ENCODE measurements at regions not wholly inside any gene's neighbourhood (a gene's known extent, or its start where the extent isn't known, plus 50 kb on each side); places are given as distances from the start of the nearest gene placed in this dataset.

DNA sequence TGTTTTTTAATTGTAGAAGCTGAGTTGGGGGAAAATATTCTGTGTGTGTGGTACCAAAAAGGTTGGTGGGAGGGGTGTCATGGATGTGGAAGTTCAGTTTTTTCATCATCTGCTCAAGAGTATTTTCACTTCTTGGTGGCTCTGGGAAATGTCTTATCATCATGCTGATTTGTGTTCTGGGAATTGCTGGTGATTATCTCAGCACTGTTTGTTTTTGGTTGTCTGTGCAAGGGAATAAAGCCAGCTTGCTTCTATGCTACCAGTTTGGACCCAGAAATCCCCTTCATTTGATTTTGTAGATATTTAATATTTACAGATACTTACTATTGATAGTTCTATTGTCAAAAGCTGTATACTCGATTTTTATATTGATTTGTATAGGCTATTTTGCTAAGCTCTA is 2289.7 kb downstream of the MAT2B start:
- Mint-ChIP-seq H3K9me3 (peaks cover 23% of the 10 kb centered on the region), H3K36me3 (no peaks in the 10 kb centered on the region), H3K4me1 (no peaks in the 10 kb centered on the region), H3K27ac (no peak overlapping the region), H3K4me3 (no peak overlapping the region)
- ATAC-seq (no peak), DNase-seq (ENCODE audit: low spot score in 2 of 2) (no peak)

DNA sequence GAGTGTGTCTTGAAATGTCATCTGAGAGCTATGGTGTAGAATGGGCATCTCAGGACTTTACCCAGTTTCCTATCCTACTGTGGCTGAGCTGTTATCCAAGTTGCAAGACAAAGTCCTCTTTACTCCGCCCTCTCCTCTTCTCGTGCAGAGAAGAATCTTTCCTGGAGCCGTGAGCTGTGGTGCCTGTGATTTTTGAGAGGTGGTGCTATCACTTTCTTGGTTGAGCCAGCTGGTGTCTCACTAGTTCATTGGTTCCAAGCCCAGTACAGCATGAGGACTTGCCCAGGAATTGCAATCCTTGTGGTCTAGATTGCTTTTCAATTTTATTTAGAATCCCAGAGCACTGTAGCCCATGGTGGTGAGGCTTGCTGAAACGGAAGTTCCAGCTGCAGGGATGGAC is 2300.3 kb downstream of the MAT2B start:
- H3K4me3 Mint-ChIP-seq, result no peak overlapping the region
- H3K4me1 Mint-ChIP-seq, result no peaks in the 10 kb centered on the region
- DNase-seq (ENCODE audit: low spot score in 2 of 2), result no peak
- H3K27ac Mint-ChIP-seq, result no peak overlapping the region
- H3K36me3 Mint-ChIP-seq, result no peaks in the 10 kb centered on the region
- no peak for ATAC-seq
- H3K9me3 Mint-ChIP-seq, result peaks cover 19% of the 10 kb centered on the region

DNA sequence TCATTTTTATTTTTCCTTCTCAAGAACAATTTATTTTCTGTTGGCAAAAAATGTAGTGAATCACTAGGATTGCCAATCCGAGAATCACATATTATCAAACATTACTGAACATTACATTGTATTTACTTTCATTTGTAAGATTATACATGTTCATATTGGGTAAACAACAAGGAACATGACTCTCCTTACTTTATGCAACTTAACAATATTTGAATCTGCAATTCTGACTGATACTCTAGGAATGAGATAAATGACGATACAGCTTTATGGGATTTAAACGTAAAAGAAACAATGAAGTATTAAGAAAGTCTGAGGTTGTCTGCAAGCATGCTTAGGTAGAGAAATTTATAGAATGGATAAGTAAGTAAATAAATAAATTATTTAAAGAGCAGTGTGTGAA is 2302.9 kb downstream of the MAT2B start:
- Mint-ChIP-seq H3K36me3 (no peaks in the 10 kb centered on the region), H3K4me1 (no peaks in the 10 kb centered on the region), H3K4me3 (no peak overlapping the region), H3K9me3 (peaks cover 9% of the 10 kb centered on the region), H3K27ac (no peak overlapping the region)
- DNase-seq (ENCODE audit: low spot score in 2 of 2), result no peak
- ATAC-seq, result no peak

DNA sequence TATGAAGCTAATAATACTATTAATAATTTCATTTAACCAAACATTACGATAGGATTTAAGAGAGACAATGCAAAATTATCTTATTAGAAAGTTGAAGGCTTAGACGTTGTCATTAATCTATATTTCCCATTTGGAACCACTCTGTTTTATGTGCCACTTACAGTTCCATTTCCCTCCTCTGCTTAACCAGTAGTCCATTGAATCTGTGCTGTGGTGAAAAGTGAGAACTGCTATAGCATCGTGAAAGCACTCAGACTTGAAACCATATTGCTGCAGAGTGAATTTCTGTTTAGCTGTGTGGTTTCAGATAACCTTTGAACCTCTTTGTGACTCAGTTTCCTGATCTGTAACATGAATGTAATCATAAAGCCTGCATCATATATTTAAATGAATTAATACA is 2304.5 kb downstream of the MAT2B start:
- ATAC-seq (no peak), DNase-seq (ENCODE audit: low spot score in 2 of 2) (no peak)
- H3K27ac Mint-ChIP-seq, result no peak overlapping the region
- H3K9me3 Mint-ChIP-seq, result peaks cover 6% of the 10 kb centered on the region
- no peak overlapping the region for H3K4me3 Mint-ChIP-seq
- H3K4me1 Mint-ChIP-seq, result no peaks in the 10 kb centered on the region
- H3K36me3 Mint-ChIP-seq, result no peaks in the 10 kb centered on the region

DNA sequence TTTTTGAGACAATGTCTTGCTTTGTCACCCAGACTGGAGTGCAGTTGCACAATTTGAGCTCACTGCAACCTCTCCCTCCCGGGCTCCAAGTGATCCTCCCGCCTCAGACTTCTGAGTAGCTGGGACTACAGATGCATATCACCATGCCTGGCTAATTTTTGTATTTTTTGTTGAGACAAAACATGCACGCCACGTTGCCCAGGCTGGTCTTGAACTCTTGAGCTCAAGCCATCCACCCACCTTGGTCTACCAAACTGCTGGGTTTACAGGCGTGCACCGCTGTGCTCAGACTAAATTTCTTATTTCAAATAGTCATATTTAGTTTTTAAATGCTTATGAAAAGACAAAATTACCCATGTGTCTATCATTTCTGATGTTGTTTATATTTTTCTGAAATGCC is 2324.1 kb downstream of the MAT2B start:
- DNase-seq (ENCODE audit: low spot score in 2 of 2), result no peak
- Mint-ChIP-seq H3K27ac (no peak overlapping the region), H3K4me3 (no peak overlapping the region), H3K36me3 (no peaks in the 10 kb centered on the region), H3K9me3 (peaks cover 23% of the 10 kb centered on the region), H3K4me1 (no peaks in the 10 kb centered on the region)
- no peak for ATAC-seq

DNA sequence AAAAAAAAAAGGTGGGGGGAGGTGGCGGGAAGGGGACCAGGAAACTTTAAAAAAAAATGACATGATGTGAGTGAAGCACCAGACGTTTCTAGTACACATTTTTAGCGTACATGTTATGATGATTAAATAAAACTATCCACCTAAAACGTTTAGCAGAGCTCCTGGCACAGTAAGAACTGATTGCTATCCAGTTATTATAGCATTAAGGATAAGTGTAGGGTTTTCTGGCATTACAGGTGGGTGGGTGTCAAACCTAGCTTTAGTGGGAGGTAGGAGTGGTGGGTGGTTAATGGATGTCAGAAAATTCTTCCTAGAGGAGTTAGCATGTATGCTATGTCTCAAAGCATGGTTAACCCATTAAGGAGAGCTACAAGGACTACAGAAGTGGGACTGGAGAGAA is 2329.5 kb downstream of the MAT2B start:
- Mint-ChIP-seq H3K4me3 (no peak overlapping the region), H3K36me3 (no peaks in the 10 kb centered on the region), H3K27ac (no peak overlapping the region), H3K9me3 (peaks cover 25% of the 10 kb centered on the region), H3K4me1 (no peaks in the 10 kb centered on the region)
- DNase-seq (ENCODE audit: low spot score in 2 of 2) (no peak), ATAC-seq (no peak)

DNA sequence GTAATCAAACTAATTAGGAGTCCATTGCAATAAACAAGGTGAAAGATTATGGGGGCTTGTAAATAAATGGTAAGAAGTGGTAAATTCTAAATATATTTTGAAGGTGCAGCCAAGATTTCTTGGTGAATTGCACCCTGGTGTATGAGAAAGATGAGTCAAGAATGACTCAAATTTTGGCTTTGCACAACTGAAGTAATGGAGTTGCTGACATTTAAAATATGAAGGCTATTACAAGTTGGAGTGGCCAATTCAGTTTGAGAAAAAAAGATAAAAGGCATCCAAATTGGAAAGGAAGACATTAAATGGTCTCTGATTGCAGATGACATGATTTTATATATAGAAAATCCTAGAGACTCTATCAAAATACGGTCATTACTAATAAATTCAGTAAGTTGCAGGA is 2330.6 kb downstream of the MAT2B start:
- H3K4me1 Mint-ChIP-seq, result no peaks in the 10 kb centered on the region
- ATAC-seq (no peak), DNase-seq (ENCODE audit: low spot score in 2 of 2) (no peak)
- H3K4me3 Mint-ChIP-seq, result no peak overlapping the region
- H3K9me3 Mint-ChIP-seq, result peaks cover 20% of the 10 kb centered on the region
- no peak overlapping the region for H3K27ac Mint-ChIP-seq
- no peaks in the 10 kb centered on the region for H3K36me3 Mint-ChIP-seq

DNA sequence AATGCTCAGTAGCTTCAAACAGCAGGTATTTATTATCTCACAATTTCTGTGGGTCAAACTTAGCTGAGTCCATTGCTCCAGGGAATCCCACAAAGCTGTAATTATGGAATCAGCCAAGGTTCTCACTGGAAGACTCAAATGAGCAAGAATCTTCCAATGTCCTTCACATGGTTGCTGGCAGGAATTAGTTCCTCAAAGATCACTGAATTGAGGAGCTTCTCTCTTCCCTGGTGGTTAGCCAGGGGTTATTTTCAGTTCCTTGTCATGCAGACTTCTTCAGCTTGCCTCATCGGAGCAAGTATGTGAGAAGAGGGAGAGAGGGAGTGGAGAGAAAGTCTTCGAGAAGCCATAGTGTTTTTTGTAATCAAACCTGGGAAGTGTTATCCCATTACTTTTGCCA is 2331.9 kb downstream of the MAT2B start:
- H3K4me1 Mint-ChIP-seq, result no peaks in the 10 kb centered on the region
- no peak for ATAC-seq

DNA sequence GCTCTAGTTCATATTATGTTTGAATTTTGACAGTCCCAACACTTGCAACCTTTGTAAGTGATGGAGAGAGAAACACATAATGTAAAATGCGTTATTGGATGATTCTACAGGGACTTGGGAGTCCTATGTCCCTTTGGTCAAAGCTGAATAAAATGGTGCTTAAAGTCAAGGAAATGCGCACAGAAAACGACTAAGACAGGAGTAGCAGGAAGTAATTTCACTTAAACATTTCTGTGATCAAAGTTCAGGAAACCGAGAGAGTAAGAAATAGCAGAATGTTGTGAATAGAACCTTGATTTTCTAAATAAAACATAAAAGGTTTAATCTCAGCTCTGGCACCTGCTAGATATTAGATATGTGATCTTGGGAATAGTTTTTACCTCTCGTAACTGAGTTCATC is 2339.2 kb downstream of the MAT2B start:
- H3K9me3 Mint-ChIP-seq, result peaks cover 20% of the 10 kb centered on the region
- ATAC-seq (no peak), DNase-seq (ENCODE audit: low spot score in 2 of 2) (no peak)
- no peaks in the 10 kb centered on the region for H3K36me3 Mint-ChIP-seq
- no peak overlapping the region for H3K27ac Mint-ChIP-seq
- no peak overlapping the region for H3K4me3 Mint-ChIP-seq
- H3K4me1 Mint-ChIP-seq, result no peaks in the 10 kb centered on the region

More for the DNA sequence above, 2331.9 kb downstream of the MAT2B start:
- Mint-ChIP-seq H3K36me3 (no peaks in the 10 kb centered on the region), H3K9me3 (peaks cover 15% of the 10 kb centered on the region), H3K27ac (no peak overlapping the region), H3K4me3 (no peak overlapping the region)
- DNase-seq (ENCODE audit: low spot score in 2 of 2), result no peak

DNA sequence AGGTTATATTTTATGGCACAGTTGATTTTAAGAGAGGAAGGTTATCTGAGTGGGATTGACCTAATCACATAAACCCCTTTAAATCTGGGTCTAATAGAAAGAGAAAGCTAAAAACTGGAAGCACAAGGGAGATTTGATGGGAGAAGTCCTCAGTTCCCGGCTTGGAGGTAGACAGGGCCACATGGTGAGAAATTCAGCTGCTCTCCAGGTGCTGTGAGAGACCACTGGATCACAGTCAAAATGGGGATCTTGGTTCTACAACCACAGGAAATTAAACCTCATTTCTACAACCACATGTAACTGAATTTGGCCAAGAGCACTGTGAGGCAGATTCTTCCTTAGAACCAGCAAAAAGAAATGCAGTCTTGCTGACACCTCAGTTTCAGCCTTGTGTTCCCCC is 2352.7 kb downstream of the MAT2B start:
- DNase-seq (ENCODE audit: low spot score in 2 of 2), result no peak
- Mint-ChIP-seq H3K27ac (no peak overlapping the region), H3K9me3 (peaks cover 16% of the 10 kb centered on the region), H3K4me3 (no peak overlapping the region), H3K4me1 (no peaks in the 10 kb centered on the region), H3K36me3 (no peaks in the 10 kb centered on the region)
- ATAC-seq, result no peak

DNA sequence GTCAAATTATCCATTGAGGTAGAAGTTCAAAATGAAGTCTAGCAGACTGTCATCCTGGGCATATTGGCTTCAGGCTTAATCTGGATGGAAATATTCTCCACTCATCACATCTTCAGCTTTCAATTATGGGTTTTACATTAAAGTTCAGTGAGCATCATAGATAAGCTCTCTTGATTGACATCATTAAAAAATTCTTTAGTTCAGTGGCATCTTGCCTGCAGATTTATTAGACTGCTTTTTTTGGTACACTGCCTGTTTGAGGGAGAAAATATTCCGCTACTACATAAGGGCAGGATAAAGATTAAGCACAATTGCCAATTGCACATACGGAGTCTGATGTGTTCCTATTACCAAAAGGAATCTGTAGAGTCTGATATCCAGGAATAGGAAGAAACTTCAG is 2353.8 kb downstream of the MAT2B start:
- Mint-ChIP-seq H3K9me3 (peaks cover 14% of the 10 kb centered on the region), H3K4me1 (no peaks in the 10 kb centered on the region), H3K4me3 (no peak overlapping the region), H3K27ac (no peak overlapping the region), H3K36me3 (no peaks in the 10 kb centered on the region)
- no peak for ATAC-seq
- no peak for DNase-seq (ENCODE audit: low spot score in 2 of 2)

DNA sequence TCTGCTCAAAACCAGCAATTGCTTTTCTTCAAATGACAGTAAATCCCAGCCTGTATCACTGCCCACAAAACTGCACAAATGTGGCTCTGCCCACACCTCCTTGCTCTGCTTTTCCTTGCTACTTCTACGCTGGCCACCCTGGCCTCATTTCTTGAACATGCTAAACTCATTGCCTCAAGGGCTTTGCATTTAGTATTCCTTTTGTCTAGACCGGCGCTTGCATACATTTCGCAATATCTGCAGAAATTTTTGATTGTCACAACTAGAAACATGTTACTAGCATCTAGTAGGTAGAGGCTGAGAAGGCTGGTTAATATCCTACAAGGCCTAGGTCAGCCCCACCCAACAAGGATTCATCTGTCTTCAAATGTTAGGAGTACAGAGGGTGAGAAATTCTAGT is 2357.8 kb downstream of the MAT2B start:
- ATAC-seq, result no peak
- Mint-ChIP-seq H3K9me3 (peaks cover 8% of the 10 kb centered on the region), H3K36me3 (no peaks in the 10 kb centered on the region), H3K27ac (no peak overlapping the region), H3K4me1 (no peaks in the 10 kb centered on the region), H3K4me3 (no peak overlapping the region)
- DNase-seq (ENCODE audit: low spot score in 2 of 2), result no peak

DNA sequence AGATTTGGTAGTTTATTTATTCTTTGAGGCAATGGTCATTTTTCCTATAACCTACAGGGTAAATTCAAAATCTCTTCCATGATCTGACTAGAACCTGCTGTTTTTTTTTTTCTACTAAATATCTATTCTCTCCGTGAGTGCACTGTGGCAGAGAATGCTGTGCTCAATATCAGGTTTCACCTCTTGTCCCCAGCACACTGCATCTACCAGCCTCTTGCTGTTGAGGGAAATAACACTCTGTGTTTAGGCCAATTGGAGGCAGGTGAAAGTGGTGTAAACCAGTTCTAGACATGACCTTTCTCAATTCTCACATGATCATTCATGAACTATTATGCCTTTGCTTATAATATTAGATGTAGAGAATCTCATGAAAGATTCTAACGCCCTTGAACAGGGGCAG is 2365.9 kb downstream of the MAT2B start:
- Mint-ChIP-seq H3K9me3 (peaks cover 12% of the 10 kb centered on the region), H3K36me3 (no peaks in the 10 kb centered on the region), H3K27ac (no peak overlapping the region), H3K4me3 (no peak overlapping the region), H3K4me1 (no peaks in the 10 kb centered on the region)
- DNase-seq (ENCODE audit: low spot score in 2 of 2) (no peak), ATAC-seq (no peak)

DNA sequence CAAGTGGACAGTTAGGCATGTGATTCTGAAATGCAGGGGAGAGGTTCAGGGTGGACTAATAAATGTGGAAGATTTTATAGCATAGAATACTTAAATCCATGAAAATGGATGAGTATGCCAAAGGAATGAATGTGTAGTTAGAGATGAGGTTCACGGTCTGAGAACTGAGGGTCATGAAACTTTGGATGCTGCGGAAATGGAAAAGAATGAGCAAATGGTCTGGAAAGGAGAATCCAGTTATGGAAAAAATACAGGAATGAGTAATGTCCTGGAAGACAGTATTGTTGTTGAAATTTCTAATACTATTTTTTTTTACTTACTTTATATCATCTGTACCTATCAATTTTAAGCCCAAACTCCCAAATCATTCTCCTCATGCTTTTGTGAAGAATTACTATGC is 2369.4 kb downstream of the MAT2B start:
- no peaks in the 10 kb centered on the region for H3K36me3 Mint-ChIP-seq
- DNase-seq (ENCODE audit: low spot score in 2 of 2), result no peak
- no peak overlapping the region for H3K27ac Mint-ChIP-seq
- no peaks in the 10 kb centered on the region for H3K4me1 Mint-ChIP-seq
- ATAC-seq, result no peak
- no peak overlapping the region for H3K4me3 Mint-ChIP-seq
- H3K9me3 Mint-ChIP-seq, result peaks cover 23% of the 10 kb centered on the region

DNA sequence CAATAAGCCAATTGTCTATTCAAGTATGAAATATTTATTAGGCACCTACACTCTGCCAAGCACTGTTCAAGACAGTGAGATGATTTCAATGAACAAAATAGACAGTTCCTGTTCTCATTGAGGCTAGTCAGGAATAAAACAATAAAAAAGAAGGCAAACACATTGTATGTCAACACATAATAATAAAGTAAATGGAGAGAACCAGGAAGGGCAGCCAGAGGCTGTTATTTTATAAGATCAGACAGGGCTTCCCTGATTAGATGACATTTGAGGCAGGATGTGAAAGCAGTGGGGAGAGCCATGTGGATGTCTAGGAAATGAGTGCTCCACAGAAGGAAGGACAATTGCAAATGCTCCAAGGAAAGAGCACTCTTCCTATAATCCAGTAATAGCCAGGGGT is 2371.1 kb downstream of the MAT2B start:
- ATAC-seq (no peak), DNase-seq (ENCODE audit: low spot score in 2 of 2) (no peak)
- Mint-ChIP-seq H3K4me3 (no peak overlapping the region), H3K27ac (no peak overlapping the region), H3K4me1 (no peaks in the 10 kb centered on the region), H3K36me3 (no peaks in the 10 kb centered on the region), H3K9me3 (peaks cover 20% of the 10 kb centered on the region)

DNA sequence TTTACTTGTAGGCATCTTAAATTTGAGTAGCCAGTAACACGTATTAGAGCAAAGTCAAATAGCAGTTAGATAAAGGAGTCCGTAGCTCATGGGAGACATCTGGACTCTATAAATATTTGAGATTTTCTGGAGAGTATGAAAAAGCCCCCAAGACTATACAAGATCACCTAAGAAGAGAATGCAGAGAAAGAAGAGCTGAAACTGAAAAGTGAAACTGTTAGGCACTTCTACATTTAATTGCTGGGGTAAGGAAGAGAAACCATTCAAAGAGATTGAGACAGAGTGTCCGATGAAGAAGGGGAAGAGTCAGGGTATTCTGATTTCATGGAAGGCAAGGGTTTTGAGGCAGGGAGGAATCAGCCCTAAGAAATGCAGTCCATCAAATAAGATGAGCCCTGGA is 2372.1 kb downstream of the MAT2B start:
- DNase-seq (ENCODE audit: low spot score in 2 of 2), result no peak
- Mint-ChIP-seq H3K9me3 (peaks cover 23% of the 10 kb centered on the region), H3K4me1 (no peaks in the 10 kb centered on the region)

DNA sequence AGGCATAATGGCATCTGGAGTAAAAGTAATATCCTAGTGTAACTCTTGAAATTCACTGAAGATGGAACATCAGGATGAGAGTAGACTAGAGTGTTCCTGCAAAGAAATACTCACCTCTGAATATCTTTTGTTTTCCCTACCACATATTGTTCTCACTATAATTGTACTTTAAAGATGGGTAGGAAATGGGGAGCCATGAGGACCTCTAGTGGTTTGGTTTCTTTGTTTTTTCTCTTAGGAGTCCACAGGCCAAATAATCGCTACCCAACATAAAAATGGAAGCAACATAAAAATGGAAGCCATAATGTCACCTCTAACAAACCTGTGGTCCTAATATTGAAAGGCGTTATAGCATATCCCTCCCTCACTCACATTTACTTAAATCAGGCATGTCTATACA is 2375.8 kb downstream of the MAT2B start:
- DNase-seq (ENCODE audit: low spot score in 2 of 2), result no peak
- H3K27ac Mint-ChIP-seq, result no peak overlapping the region
- H3K4me1 Mint-ChIP-seq, result no peaks in the 10 kb centered on the region
- no peak overlapping the region for H3K4me3 Mint-ChIP-seq
- H3K36me3 Mint-ChIP-seq, result no peaks in the 10 kb centered on the region
- peaks cover 21% of the 10 kb centered on the region for H3K9me3 Mint-ChIP-seq
- no peak for ATAC-seq

More for the DNA sequence above, 2372.1 kb downstream of the MAT2B start:
- no peak for ATAC-seq
- no peaks in the 10 kb centered on the region for H3K36me3 Mint-ChIP-seq
- H3K4me3 Mint-ChIP-seq, result no peak overlapping the region
- no peak overlapping the region for H3K27ac Mint-ChIP-seq
